ENCODE measurements at regions not wholly inside any gene's neighbourhood (a gene's known extent, or its start where the extent isn't known, plus 50 kb on each side); places are given as distances from the start of the nearest gene placed in this dataset.

DNA sequence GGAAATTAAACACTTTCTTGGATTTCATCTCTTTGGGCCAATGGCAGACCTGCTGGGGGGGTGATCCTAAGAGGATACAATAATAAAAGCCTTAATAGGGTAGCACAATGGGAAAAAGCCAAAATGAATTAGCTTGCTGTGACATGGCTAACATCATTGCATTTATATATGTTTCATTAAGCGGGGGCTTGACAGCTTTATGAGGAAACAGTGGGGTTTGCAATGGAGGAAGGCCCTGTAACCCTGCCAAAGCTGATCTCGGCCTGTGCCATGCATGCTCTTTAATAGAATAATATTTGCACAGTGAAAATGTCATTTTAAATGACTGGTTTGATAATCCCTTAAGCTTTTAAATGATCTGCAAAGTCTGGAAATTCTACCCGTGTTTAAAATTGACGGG is 291.5 kb downstream of the SLC4A3 start (continued):
- TF ChIP-seq, protein P1, sequence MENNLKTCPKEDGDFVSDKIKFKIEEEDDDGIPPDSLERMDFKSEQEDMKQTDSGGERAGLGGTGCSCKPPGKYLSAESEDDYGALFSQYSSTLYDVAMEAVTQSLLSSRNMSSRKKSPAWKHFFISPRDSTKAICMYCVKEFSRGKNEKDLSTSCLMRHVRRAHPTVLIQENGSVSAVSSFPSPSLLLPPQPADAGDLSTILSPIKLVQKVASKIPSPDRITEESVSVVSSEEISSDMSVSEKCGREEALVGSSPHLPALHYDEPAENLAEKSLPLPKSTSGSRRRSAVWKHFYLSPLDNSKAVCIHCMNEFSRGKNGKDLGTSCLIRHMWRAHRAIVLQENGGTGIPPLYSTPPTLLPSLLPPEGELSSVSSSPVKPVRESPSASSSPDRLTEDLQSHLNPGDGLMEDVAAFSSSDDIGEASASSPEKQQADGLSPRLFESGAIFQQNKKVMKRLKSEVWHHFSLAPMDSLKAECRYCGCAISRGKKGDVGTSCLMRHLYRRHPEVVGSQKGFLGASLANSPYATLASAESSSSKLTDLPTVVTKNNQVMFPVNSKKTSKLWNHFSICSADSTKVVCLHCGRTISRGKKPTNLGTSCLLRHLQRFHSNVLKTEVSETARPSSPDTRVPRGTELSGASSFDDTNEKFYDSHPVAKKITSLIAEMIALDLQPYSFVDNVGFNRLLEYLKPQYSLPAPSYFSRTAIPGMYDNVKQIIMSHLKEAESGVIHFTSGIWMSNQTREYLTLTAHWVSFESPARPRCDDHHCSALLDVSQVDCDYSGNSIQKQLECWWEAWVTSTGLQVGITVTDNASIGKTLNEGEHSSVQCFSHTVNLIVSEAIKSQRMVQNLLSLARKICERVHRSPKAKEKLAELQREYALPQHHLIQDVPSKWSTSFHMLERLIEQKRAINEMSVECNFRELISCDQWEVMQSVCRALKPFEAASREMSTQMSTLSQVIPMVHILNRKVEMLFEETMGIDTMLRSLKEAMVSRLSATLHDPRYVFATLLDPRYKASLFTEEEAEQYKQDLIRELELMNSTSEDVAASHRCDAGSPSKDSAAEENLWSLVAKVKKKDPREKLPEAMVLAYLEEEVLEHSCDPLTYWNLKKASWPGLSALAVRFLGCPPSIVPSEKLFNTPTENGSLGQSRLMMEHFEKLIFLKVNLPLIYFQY (CRISPR knock-in tag; IDR thresholded peaks at IDR 0.05; ENCODE audit: borderline replicate concordance), result no peak

DNA sequence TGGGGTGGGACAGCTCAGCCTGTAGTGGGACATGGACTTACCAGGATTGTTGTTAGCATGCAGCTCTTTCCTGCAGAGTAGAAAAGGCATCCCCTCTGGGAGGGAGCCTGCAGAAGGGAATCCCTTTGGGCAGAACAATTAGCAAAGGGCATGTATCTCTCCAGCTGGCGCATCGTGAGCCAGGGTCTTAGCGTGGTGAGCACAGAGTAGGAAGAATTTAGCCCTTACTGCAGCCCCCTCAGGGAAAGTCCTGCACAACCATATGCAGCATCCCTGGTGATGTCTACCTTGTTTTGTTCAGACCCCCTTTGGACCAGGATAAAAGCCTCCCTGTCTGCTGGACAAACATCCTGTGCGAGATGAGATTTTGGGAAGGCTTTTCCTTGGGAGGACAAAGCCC is 292.1 kb downstream of the SLC4A3 start:
- in situ Hi-C loops (cut with HindIII; ENCODE audit: extremely low pct_ligation_motif_present, low pct_unique_long_range_greater_than_20kb), result no loop called here
- H3K27ac ChIP-seq (ENCODE audit: extremely low read length, insufficient read depth, low read length), result no peak overlapping the region
- peaks cover 0 to 17% of the 10 kb centered on the region in 2 experiments; a peak in 1 of 5 replicates for H3K27me3 ChIP-seq (ENCODE audit: control insufficient read depth in 1 of 2, insufficient read depth in 2 of 2, low read length in 2 of 2)
- FAIRE-seq, result no peak
- 0% methylated on average over 4 of the region's 4 CpGs for WGBS (ENCODE audit: low lambda C conversion rate)
- BruUV-seq (replicated peaks), result no TSS peak
- H3K4me1 ChIP-seq (ENCODE audit: insufficient read depth, low read length), result no peaks in the 10 kb centered on the region
- ATAC-seq, result no peak
- no peak overlapping the region for H3K4me2 ChIP-seq (ENCODE audit: low read depth, low read length)
- H3K36me3 ChIP-seq (replicated peaks in 1 of 2; ENCODE audit: control insufficient read depth in 1 of 2, insufficient read depth in 2 of 2, low read length in 2 of 2), result no peaks in the 10 kb centered on the region
- POLR2A ChIA-PET, result no interaction called here
- no peak for DNase-seq (ENCODE audit: low spot score)
- H4K20me1 ChIP-seq (ENCODE audit: insufficient read depth, low read length), result no peaks in the 10 kb centered on the region
- H2AFZ ChIP-seq (ENCODE audit: low read length), result no peak overlapping the region
- intact Hi-C loops (cut with micrococcal nuclease; ENCODE audit: unreplicated experiment), result no loop called here
- CTCF ChIA-PET (ENCODE audit: low intra/inter-chr PET ratio, low total read pairs), result no interaction called here
- TF ChIP-seq PHF8 (CRISPR knock-in tag; IDR thresholded peaks at IDR 0.05), result no peak
- TF ChIP-seq, protein P2, sequence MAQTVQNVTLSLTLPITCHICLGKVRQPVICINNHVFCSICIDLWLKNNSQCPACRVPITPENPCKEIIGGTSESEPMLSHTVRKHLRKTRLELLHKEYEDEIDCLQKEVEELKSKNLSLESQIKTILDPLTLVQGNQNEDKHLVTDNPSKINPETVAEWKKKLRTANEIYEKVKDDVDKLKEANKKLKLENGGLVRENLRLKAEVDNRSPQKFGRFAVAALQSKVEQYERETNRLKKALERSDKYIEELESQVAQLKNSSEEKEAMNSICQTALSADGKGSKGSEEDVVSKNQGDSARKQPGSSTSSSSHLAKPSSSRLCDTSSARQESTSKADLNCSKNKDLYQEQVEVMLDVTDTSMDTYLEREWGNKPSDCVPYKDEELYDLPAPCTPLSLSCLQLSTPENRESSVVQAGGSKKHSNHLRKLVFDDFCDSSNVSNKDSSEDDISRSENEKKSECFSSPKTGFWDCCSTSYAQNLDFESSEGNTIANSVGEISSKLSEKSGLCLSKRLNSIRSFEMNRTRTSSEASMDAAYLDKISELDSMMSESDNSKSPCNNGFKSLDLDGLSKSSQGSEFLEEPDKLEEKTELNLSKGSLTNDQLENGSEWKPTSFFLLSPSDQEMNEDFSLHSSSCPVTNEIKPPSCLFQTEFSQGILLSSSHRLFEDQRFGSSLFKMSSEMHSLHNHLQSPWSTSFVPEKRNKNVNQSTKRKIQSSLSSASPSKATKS (CRISPR knock-in tag; IDR thresholded peaks at IDR 0.05), result no peak
- no peak for TF ChIP-seq HDAC6 (IDR thresholded peaks at IDR 0.05; ENCODE audit: low read depth, low read length)
- TF ChIP-seq GZF1 (CRISPR knock-in tag; IDR thresholded peaks at IDR 0.05), result no peak
- TF ChIP-seq GATAD2A (CRISPR knock-in tag; IDR thresholded peaks at IDR 0.05), result no peak
- no peak for TF ChIP-seq ZC3H4 (CRISPR knock-in tag; IDR thresholded peaks at IDR 0.05; ENCODE audit: borderline replicate concordance)
- TF ChIP-seq ZFY (CRISPR knock-in tag; IDR thresholded peaks at IDR 0.05), result no peak
- TF ChIP-seq GATA4 (IDR thresholded peaks at IDR 0.05; ENCODE audit: borderline replicate concordance, low read depth), result no peak
- no peaks in the 10 kb centered on the region for H3K9me3 ChIP-seq (ENCODE audit: low read length)
- no peak overlapping the region for H3K9ac ChIP-seq (ENCODE audit: insufficient read depth, low read depth, low read length)
- no peak overlapping the region for H3K4me3 ChIP-seq (replicated peaks in 1 of 3; ENCODE audit: insufficient read depth in 1 of 3, low read depth in 2 of 3, low read length in 3 of 3)
- no peaks in the 10 kb centered on the region for H3K79me2 ChIP-seq (ENCODE audit: insufficient read depth, low read length)
